GM19324 (cell line): ENCODE measurements at regions not wholly inside any gene's neighbourhood (a gene's known extent, or its start where the extent isn't known, plus 50 kb on each side); places are given as distances from the start of the nearest gene placed in this dataset.
"Not testable (repeated sequence)": the region's sequence is repeated elsewhere in the genome, so short reads cannot be mapped to it uniquely, and the experiment has no call there.

ENCODE experiments used
- ATAC-seq: cut with Tn5 transposase; IDR thresholded peaks from one replicate; pipeline ENCODE4 v1.9.1; 2021; ENCODE audit warnings: mild to moderate bottlenecking, moderate library complexity; ENCODE audit not compliant: unreplicated experiment, low FRiP score

- ATAC-seq: not testable (repeated sequence)
Observed at GRCh38 chr2:16199241-16199640, 258.9 kb downstream of the MYCN start.

GRCh38 chr2:16198166-16198912, 258.0 kb downstream of the MYCN start:
- ATAC-seq: no peak

GRCh38 chr2:16197504-16198147, 257.3 kb downstream of the MYCN start:
- ATAC-seq: no peak

- ATAC-seq: no peak
Observed at GRCh38 chr2:16196687-16197503, 256.5 kb downstream of the MYCN start.

GRCh38 chr2:16195681-16196070, 255.3 kb downstream of the MYCN start:
- no peak for ATAC-seq

GRCh38 chr2:16194931-16195680, 254.8 kb downstream of the MYCN start:
- no peak for ATAC-seq

- ATAC-seq: no peak
Observed at GRCh38 chr2:16194530-16194929, 254.2 kb downstream of the MYCN start.

GRCh38 chr2:16194096-16194390, 253.7 kb downstream of the MYCN start:
- no peak for ATAC-seq

- no peak for ATAC-seq
Observed at GRCh38 chr2:16192416-16193216, 252.3 kb downstream of the MYCN start.

- no peak for ATAC-seq
Observed at GRCh38 chr2:16191431-16192200, 251.3 kb downstream of the MYCN start.

- no peak for ATAC-seq
Observed at GRCh38 chr2:16190446-16191270, 250.3 kb downstream of the MYCN start.

- no peak for ATAC-seq
Observed at GRCh38 chr2:16189836-16190160, 249.4 kb downstream of the MYCN start.

GRCh38 chr2:16189029-16189835, 248.9 kb downstream of the MYCN start:
- no peak for ATAC-seq

- ATAC-seq: no peak
Observed at GRCh38 chr2:16188261-16188890, 248.0 kb downstream of the MYCN start.

- no peak for ATAC-seq
Observed at GRCh38 chr2:16187482-16187817, 247.1 kb downstream of the MYCN start.

GRCh38 chr2:16186661-16187481, 246.5 kb downstream of the MYCN start:
- ATAC-seq: no peak
